ENCODE measurements at regions not wholly inside any gene's neighbourhood (a gene's known extent, or its start where the extent isn't known, plus 50 kb on each side); places are given as distances from the start of the nearest gene placed in this dataset.
"Not testable (repeated sequence)": the region's sequence is repeated elsewhere in the genome, so short reads cannot be mapped to it uniquely, and the experiment has no call there.

DNA sequence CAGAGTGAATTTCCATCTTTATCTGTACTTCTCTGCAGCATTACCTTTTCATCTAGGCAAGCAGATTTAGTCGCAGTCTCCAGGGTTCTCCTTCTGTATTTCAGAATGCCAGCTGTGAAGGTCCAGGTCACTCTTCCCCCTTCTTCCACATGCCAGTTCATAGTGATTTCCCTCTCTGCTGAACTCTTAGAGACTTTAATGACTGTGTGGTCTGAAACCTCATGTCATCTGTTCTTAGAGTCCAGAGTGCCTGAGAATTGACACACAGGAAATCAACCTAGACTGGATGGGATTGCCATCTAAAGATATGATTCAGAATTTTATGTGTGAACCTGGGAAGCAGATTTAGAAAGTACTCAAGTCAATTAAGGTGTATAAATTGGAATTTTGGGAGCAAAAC is 248.1 kb downstream of the TPBG start:
- no peak for DNase-seq
- ChIA-PET CTCF (no interaction called here), POLR2A (no interaction called here)
- no peaks in the 10 kb centered on the region for H3K4me1 Mint-ChIP-seq
- no peaks in the 10 kb centered on the region for H3K36me3 Mint-ChIP-seq (ENCODE audit: low read depth)
- H3K27me3 Mint-ChIP-seq = no peaks in the 10 kb centered on the region
- H3K4me3 Mint-ChIP-seq = no peak overlapping the region
- no peak overlapping the region for H3K27ac Mint-ChIP-seq
- H3K9me3 Mint-ChIP-seq = no peaks in the 10 kb centered on the region

- Mint-ChIP-seq H3K4me3 (no peak overlapping the region), H3K27ac (no peak overlapping the region), H3K27me3 (no peaks in the 10 kb centered on the region), H3K36me3 (ENCODE audit: low read depth) (no peaks in the 10 kb centered on the region), H3K4me1 (no peaks in the 10 kb centered on the region), H3K9me3 (no peaks in the 10 kb centered on the region)
- no peak for DNase-seq
- ChIA-PET POLR2A (no interaction called here), CTCF (no interaction called here)
These were observed 248.9 kb downstream of the TPBG start for GRCh38 chr6:82612475-82613039.

DNA sequence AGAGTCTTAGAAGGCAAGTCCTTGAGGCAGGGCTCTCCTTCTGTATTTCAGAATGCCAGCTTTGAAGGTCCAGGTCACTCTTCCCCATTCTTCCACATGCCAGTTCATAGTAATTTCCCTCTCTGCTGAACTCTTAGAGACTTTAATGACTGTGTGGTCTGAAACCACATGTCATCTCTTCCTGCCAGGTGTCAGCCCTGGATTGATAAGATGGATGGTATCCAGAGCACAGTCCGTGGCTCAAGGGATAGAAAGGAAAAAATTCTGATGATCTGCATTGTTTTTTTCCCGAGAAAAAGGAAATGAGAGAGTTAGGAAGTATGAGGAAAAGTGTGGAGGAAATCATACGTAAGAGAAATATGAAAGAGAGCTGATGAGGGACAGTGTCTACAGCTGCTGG is 250.9 kb downstream of the TPBG start:
- Mint-ChIP-seq H3K36me3 (ENCODE audit: low read depth) (no peaks in the 10 kb centered on the region), H3K27ac (no peak overlapping the region), H3K4me1 (no peaks in the 10 kb centered on the region), H3K27me3 (no peaks in the 10 kb centered on the region), H3K4me3 (no peak overlapping the region), H3K9me3 (no peaks in the 10 kb centered on the region)
- ChIA-PET CTCF (no interaction called here), POLR2A (no interaction called here)
- DNase-seq = no peak

GRCh38 chr6:82616386-82617028 is 252.9 kb downstream of the TPBG start:
- H3K4me1 Mint-ChIP-seq = no peaks in the 10 kb centered on the region
- H3K27ac Mint-ChIP-seq = no peak overlapping the region
- no peaks in the 10 kb centered on the region for H3K9me3 Mint-ChIP-seq
- no peaks in the 10 kb centered on the region for H3K27me3 Mint-ChIP-seq
- CTCF ChIA-PET = no interaction called here
- POLR2A ChIA-PET = no interaction called here
- DNase-seq = no peak
- H3K36me3 Mint-ChIP-seq (ENCODE audit: low read depth) = no peaks in the 10 kb centered on the region
- H3K4me3 Mint-ChIP-seq = no peak overlapping the region

- peaks cover 2% of the 10 kb centered on the region for H3K9me3 Mint-ChIP-seq
- no peak for DNase-seq
- H3K27ac Mint-ChIP-seq = no peak overlapping the region
- H3K27me3 Mint-ChIP-seq = no peaks in the 10 kb centered on the region
- ChIA-PET CTCF (interaction anchor here (0.7 kb wide), 1 partner anchor 363 kb away, joined by 3 read pairs; no protein-coding TSS in a partner anchor), POLR2A (no interaction called here)
- H3K36me3 Mint-ChIP-seq (ENCODE audit: low read depth) = no peaks in the 10 kb centered on the region
- H3K4me3 Mint-ChIP-seq = no peak overlapping the region
- no peaks in the 10 kb centered on the region for H3K4me1 Mint-ChIP-seq
These were observed 254.0 kb downstream of the TPBG start for GRCh38 chr6:82617648-82618047.

DNA sequence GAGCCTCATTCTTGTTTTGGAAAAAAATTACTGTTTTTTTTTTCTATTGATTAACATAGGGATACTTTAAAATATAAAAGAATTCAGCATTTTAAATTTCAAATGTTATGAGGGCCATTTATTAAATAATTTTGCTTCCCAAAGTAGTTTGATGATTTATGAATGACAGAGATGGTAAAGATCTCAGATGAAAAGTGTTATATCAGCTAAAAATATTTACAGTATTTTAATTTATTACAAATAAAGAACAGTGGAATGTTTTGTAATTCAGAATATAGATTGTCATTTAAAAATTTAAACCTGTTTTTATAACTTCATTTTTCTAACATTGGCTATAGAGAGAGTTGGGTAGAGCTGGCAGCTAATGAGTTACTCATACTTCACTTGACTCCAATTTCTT is 256.0 kb downstream of the TPBG start:
- H3K27me3 Mint-ChIP-seq = no peaks in the 10 kb centered on the region
- DNase-seq = no peak
- no peak overlapping the region for H3K4me3 Mint-ChIP-seq
- H3K9me3 Mint-ChIP-seq = peaks cover 2% of the 10 kb centered on the region
- H3K27ac Mint-ChIP-seq = no peak overlapping the region
- CTCF ChIA-PET = no interaction called here
- POLR2A ChIA-PET = no interaction called here
- no peaks in the 10 kb centered on the region for H3K36me3 Mint-ChIP-seq (ENCODE audit: low read depth)
- H3K4me1 Mint-ChIP-seq = no peaks in the 10 kb centered on the region

GRCh38 chr6:82622461-82622860 is 258.8 kb downstream of the TPBG start:
- H3K4me1 Mint-ChIP-seq = no peaks in the 10 kb centered on the region
- no peak overlapping the region for H3K4me3 Mint-ChIP-seq
- no peak for DNase-seq
- ChIA-PET POLR2A (no interaction called here), CTCF (no interaction called here)
- H3K9me3 Mint-ChIP-seq = peaks cover 2% of the 10 kb centered on the region
- H3K36me3 Mint-ChIP-seq (ENCODE audit: low read depth) = no peaks in the 10 kb centered on the region
- no peaks in the 10 kb centered on the region for H3K27me3 Mint-ChIP-seq
- no peak overlapping the region for H3K27ac Mint-ChIP-seq

DNA sequence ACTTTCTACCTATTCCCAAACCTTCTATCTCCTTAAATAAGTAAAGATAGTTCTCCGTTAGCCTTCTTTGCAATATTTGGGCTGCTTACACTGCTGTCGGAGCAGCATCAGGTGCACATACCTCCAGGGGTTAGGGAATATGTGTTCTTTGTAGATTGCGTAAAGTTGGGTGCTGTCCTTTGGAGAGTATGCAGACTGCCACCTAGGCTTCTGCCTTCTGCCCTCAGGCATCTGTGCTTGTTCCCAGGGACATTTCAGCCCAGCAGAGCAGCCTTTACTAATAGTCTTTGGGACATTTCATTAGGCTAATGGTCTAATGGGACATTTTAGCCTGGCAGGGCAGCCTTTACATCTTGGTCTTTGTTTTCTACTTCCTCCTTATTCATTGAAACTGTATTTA is 260.6 kb downstream of the TPBG start:
- Mint-ChIP-seq H3K27ac (no peak overlapping the region), H3K4me3 (no peak overlapping the region), H3K4me1 (no peaks in the 10 kb centered on the region), H3K27me3 (no peaks in the 10 kb centered on the region), H3K36me3 (ENCODE audit: low read depth) (no peaks in the 10 kb centered on the region), H3K9me3 (peaks cover 2% of the 10 kb centered on the region)
- CTCF ChIA-PET = no interaction called here
- POLR2A ChIA-PET = no interaction called here
- no peak for DNase-seq

GRCh38 chr6:82626946-82627345 is 263.3 kb downstream of the TPBG start:
- DNase-seq; H3K9me3 Mint-ChIP-seq; H3K27me3 Mint-ChIP-seq; H3K27ac Mint-ChIP-seq; H3K4me1 Mint-ChIP-seq; CTCF ChIA-PET; H3K36me3 Mint-ChIP-seq (ENCODE audit: low read depth); POLR2A ChIA-PET; H3K4me3 Mint-ChIP-seq: not testable (repeated sequence)

DNA sequence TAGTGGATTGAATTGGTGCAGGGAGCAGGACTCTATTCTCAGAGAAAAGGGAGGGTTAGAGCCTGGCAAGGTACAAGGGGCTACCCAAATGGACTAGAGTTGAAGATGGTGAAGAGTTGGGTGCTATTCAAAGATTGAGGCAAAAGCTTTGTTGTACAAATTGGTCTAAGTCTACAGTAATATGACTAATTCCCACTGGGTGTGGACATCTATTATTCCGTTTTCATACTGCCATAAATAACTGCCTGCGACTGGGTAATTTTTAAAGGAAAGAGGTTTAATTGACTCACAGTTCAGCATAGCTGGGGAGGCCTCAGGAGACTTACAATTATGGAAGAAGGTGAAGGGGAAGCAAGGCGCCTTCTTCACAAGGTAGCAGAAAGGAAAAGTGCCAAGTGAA is 266.3 kb downstream of the TPBG start:
- CTCF ChIA-PET = no interaction called here
- H3K27me3 Mint-ChIP-seq = no peaks in the 10 kb centered on the region
- no peaks in the 10 kb centered on the region for H3K9me3 Mint-ChIP-seq
- no peak overlapping the region for H3K27ac Mint-ChIP-seq
- no peak for DNase-seq
- POLR2A ChIA-PET = no interaction called here
- H3K4me1 Mint-ChIP-seq = no peaks in the 10 kb centered on the region
- no peaks in the 10 kb centered on the region for H3K36me3 Mint-ChIP-seq (ENCODE audit: low read depth)
- no peak overlapping the region for H3K4me3 Mint-ChIP-seq

GRCh38 chr6:82641677-82642076 is 278.1 kb downstream of the TPBG start:
- Mint-ChIP-seq H3K36me3 (ENCODE audit: low read depth) (no peaks in the 10 kb centered on the region), H3K27ac (no peak overlapping the region), H3K27me3 (no peaks in the 10 kb centered on the region), H3K9me3 (no peaks in the 10 kb centered on the region), H3K4me1 (no peaks in the 10 kb centered on the region), H3K4me3 (no peak overlapping the region)
- ChIA-PET POLR2A (no interaction called here), CTCF (no interaction called here)
- no peak for DNase-seq

DNA sequence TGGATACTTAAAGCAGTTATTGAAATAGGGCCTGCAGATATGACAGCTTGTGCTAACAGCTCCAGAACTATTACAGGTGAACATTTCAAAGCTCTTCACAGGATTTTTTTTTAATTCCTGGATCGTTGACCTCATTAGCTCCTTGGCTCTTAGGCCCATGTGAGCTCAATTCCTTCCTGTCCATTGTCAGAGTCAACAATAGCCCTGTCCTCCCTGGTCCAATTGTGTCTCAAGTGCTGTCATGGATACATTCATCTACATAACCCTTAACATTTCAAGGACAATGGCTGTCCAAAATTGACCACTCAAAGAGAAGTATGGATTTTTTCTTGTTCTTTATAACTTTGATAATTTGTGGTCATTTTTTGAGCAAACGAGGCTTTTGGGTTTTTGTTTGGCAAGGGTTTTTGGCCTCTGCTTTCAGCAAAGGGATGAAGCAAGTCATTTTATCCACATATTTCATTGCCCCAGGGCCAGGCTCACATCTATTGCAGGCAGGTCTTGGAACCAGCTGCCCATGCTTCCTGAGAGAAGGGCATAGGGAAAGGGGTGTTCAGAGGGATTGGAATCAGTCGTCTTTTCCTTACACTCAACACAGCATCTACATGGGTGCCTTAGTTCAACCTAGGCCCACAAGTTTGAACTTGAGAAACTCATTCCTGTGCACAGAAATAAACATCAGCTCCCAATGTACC is 282.1 kb downstream of the TPBG start:
- no peak for DNase-seq
- Mint-ChIP-seq H3K36me3 (ENCODE audit: low read depth) (no peaks in the 10 kb centered on the region), H3K4me1 (no peaks in the 10 kb centered on the region), H3K4me3 (no peak overlapping the region), H3K27ac (no peak overlapping the region), H3K27me3 (no peaks in the 10 kb centered on the region), H3K9me3 (no peaks in the 10 kb centered on the region)
- POLR2A ChIA-PET = no interaction called here
- CTCF ChIA-PET = no interaction called here

DNA sequence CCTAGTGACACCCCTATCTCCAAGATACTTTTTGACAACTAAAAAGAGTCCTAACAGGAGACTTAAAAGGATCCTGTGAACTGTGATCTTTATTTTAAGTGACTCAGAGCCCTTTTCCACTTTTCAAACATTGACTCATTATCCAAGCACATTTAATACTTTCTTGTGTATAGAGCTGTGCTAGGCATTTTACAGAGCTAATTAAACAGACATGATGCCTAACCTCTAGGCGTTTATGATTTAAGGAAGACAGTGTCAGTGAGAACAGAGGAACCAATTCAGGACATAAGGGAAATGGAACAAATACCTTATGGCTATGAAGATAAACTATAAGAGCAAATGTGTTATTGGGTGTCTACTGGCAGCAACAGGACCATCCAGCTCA is 282.6 kb downstream of the TPBG start:
- ChIA-PET POLR2A (no interaction called here), CTCF (no interaction called here)
- Mint-ChIP-seq H3K27ac (no peak overlapping the region), H3K4me3 (no peak overlapping the region), H3K9me3 (no peaks in the 10 kb centered on the region), H3K36me3 (ENCODE audit: low read depth) (no peaks in the 10 kb centered on the region), H3K4me1 (no peaks in the 10 kb centered on the region), H3K27me3 (no peaks in the 10 kb centered on the region)
- DNase-seq = no peak

- no peak for DNase-seq
- ChIA-PET POLR2A (no interaction called here), CTCF (no interaction called here)
- Mint-ChIP-seq H3K27me3 (no peaks in the 10 kb centered on the region), H3K27ac (no peak overlapping the region), H3K9me3 (no peaks in the 10 kb centered on the region), H3K36me3 (ENCODE audit: low read depth) (no peaks in the 10 kb centered on the region), H3K4me3 (no peak overlapping the region), H3K4me1 (no peaks in the 10 kb centered on the region)
These were observed 288.3 kb downstream of the TPBG start for GRCh38 chr6:82651845-82652335.
